K562 (cell line): ENCODE measurements at regions not wholly inside any gene's neighbourhood (a gene's known extent, or its start where the extent isn't known, plus 50 kb on each side); places are given as distances from the start of the nearest gene placed in this dataset.

ENCODE experiments used
- CHD2 ChIP-seq: IDR thresholded peaks from 2 replicates; pipeline ENCODE4 v1.6.1; 2011; ENCODE audit warnings: low read depth, low read length
- CLOCK ChIP-seq: fragments of 250-450 bp; sonication (Bioruptor Pico); IDR thresholded peaks from 2 replicates; pipeline ENCODE4 v1.4.0; 2020; ENCODE audit warnings: mild to moderate bottlenecking, moderate library complexity, borderline replicate concordance
- ETS1 ChIP-seq: conservative IDR thresholded peaks from 2 replicates; pipeline ENCODE4 v1.6.1; 2011; ENCODE audit warnings: low read depth, mild to moderate bottlenecking, low read length; ENCODE audit not compliant: control insufficient read depth
- IRF9 ChIP-seq: fragments of 450-650 bp; IDR thresholded peaks from 2 replicates; pipeline ENCODE4 v1.6.1; 2016; ENCODE audit warnings: missing biosample characterization, missing genetic modification characterization
- MAFG ChIP-seq: fragments of 450-650 bp; conservative IDR thresholded peaks from 2 replicates; pipeline ENCODE4 v1.6.1; 2016; ENCODE audit warnings: missing genetic modification characterization, missing compliant biosample characterization
- NELFE ChIP-seq: IDR thresholded peaks from 2 replicates; pipeline ENCODE4 v1.6.1; 2011; ENCODE audit warnings: mild to moderate bottlenecking; ENCODE audit not compliant: insufficient read depth, insufficient read length
- NFATC3 ChIP-seq: fragments of 450-650 bp; IDR thresholded peaks from 2 replicates; pipeline ENCODE4 v1.6.1; 2017; ENCODE audit warnings: mild to moderate bottlenecking
- NFE2 ChIP-seq: IDR thresholded peaks from 2 replicates; pipeline ENCODE4 v1.6.1; 2014; ENCODE audit warnings: antibody characterized with exemption, low read depth
- NFE2L1 ChIP-seq: fragments of 450-650 bp; IDR thresholded peaks from 2 replicates; pipeline ENCODE4 v1.6.1; 2016; ENCODE audit warnings: missing genetic modification characterization, low read depth, mild to moderate bottlenecking, missing compliant biosample characterization, moderate library complexity, borderline replicate concordance
- NFXL1 ChIP-seq: fragments of 450-650 bp; formaldehyde crosslinking; IDR thresholded peaks from 2 replicates; pipeline ENCODE4 v1.4.0; 2021; ENCODE audit warnings: mild to moderate bottlenecking
- NR2C1 ChIP-seq, 2 experiments: fragments of 450-650 bp; IDR thresholded peaks; 2 replicates each; pipeline ENCODE4 v1.6.1; 2017; ENCODE audit warnings: mild to moderate bottlenecking in 2 of 2, antibody characterized with exemption in 1 of 2, inconsistent platforms in 1 of 2, missing compliant biosample characterization in 1 of 2, missing genetic modification characterization in 1 of 2
- NR4A1 ChIP-seq, 2 experiments: fragments of 250-450 bp in 1 of 2; fragments of 450-650 bp in 1 of 2; sonication (Bioruptor Pico) in 1 of 2; IDR thresholded peaks; 2 replicates each; pipeline versions ENCODE4 v1.4.0 to v1.6.1; 2016 to 2020; ENCODE audit warnings: mild to moderate bottlenecking in 2 of 2, missing compliant biosample characterization in 1 of 2, missing genetic modification characterization in 1 of 2, moderate library complexity in 1 of 2
- PBX2 ChIP-seq, 2 experiments: IDR thresholded peaks in 1 of 2; conservative IDR thresholded peaks in 1 of 2; 2 replicates each; pipeline ENCODE4 v1.6.1; 2016; ENCODE audit warnings: low read depth in 2 of 2, mild to moderate bottlenecking in 1 of 2, missing compliant biosample characterization in 1 of 2, missing genetic modification characterization in 1 of 2, moderate library complexity in 1 of 2
- RBM14 ChIP-seq: fragments of 200-400 bp; formaldehyde crosslinking; IDR thresholded peaks from 2 replicates; pipeline ENCODE4 v1.6.1; 2018; ENCODE audit warnings: low read depth, mild to moderate bottlenecking, low read length, moderate library complexity, borderline replicate concordance; ENCODE audit not compliant: insufficient read depth
- SIN3B ChIP-seq: fragments of 450-650 bp; IDR thresholded peaks from 2 replicates; pipeline ENCODE4 v1.6.1; 2017; ENCODE audit warnings: low read depth, mild to moderate bottlenecking, moderate library complexity
- SMAD2 ChIP-seq: fragments of 150-350 bp; IDR thresholded peaks from 2 replicates; pipeline ENCODE4 v1.6.1; 2014; ENCODE audit warnings: low read depth, mild to moderate bottlenecking, low read length
- SMC3 ChIP-seq: conservative IDR thresholded peaks from 2 replicates; pipeline ENCODE4 v1.6.1; 2011; ENCODE audit warnings: low read depth, low read length, improper control_type of control experiment; ENCODE audit not compliant: insufficient read depth
- ZFP1 ChIP-seq: fragments of 450-650 bp; formaldehyde crosslinking; IDR thresholded peaks from 2 replicates; pipeline ENCODE4 v1.4.0; 2020; ENCODE audit warnings: mild to moderate bottlenecking, mixed read lengths
- ZNF23 ChIP-seq: fragments of 250-450 bp; sonication (Bioruptor Pico); IDR thresholded peaks from 2 replicates; pipeline ENCODE4 v1.4.0; 2020; ENCODE audit warnings: mild to moderate bottlenecking
- ZNF445 ChIP-seq: fragments of 250-450 bp; sonication (Bioruptor Pico); IDR thresholded peaks from 2 replicates; pipeline ENCODE4 v1.4.0; 2020; ENCODE audit warnings: low read depth, mild to moderate bottlenecking, moderate library complexity
- ZNF778 ChIP-seq: fragments of 450-650 bp; formaldehyde crosslinking; IDR thresholded peaks from 2 replicates; pipeline ENCODE4 v1.4.0; 2020; ENCODE audit warnings: mild to moderate bottlenecking, moderate library complexity

- TF ChIP-seq NR2C1 (IDR thresholded peaks at IDR 0.05) (no peak), NR2C1 (tag; IDR thresholded peaks at IDR 0.05) (peak; percentile 31; the same call in 1 of the 2 replicates), ZNF445 (0 out of 2 replicates have a peak, but pooled peaks have one; percentile 21), PBX2 (CRISPR knock-in tag; IDR thresholded peaks at IDR 0.05; ENCODE audit: low read depth) (no peak), PBX2 (tag; conservative IDR thresholded peaks at IDR 0.05; ENCODE audit: low read depth) (peak; percentile 30; the same call in 1 of the 2 replicates), CHD2 (no peak), ZNF778 (CRISPR knock-in tag) (no peak), NFE2 (no peak), NFE2L1 (tag) (no peak), RBM14 (no peak), SMAD2 (no peak), SMC3 (no peak), NELFE (no peak), CLOCK (no peak), NFXL1 (peak; percentile 82; the same call in 1 of the 2 replicates), SIN3B (no peak), ZFP1 (0 out of 2 replicates have a peak, but pooled peaks have one; percentile 22), IRF9 (tag) (peak; percentile 64), MAFG (tag) (peak; percentile 72), ZNF23 (peak; percentile 31; the same call in 1 of the 2 replicates), NR4A1 (CRISPR knock-in tag; IDR thresholded peaks at IDR 0.05) (no peak), NR4A1 (tag; IDR thresholded peaks at IDR 0.05) (peak; percentile 97), ETS1 (no peak), NFATC3 (no peak)
Observed at GRCh38 chr2:41727152-41727551, 320.7 kb upstream of the PKDCC start (continued).
